Uterus (tissue), 3 donors: ENCODE measurements at regions not wholly inside any gene's neighbourhood (a gene's known extent, or its start where the extent isn't known, plus 50 kb on each side); places are given as distances from the start of the nearest gene placed in this dataset.

Source experiments
- DNase-seq, 2 donors: peaks; one replicate each; pipeline ENCODE4 v3.0.0-alpha.2; 2019 to 2020
- H3K27ac ChIP-seq, 2 donors: fragments of 200-600 bp; sonication (generic); 1 replicate in 1 of 2; 2 replicates in 1 of 2; pipeline ENCODE4 v1.5.1; 2016 to 2018
- H3K27me3 ChIP-seq, 2 donors: fragments of 200-600 bp; sonication (generic); one replicate each; pipeline ENCODE4 v1.5.1; 2018 to 2019; ENCODE audit warnings: control low read depth in 1 of 2
- H3K36me3 ChIP-seq, 2 donors: fragments of 200-600 bp; sonication (generic); one replicate each; pipeline ENCODE4 v1.5.1; 2019; ENCODE audit warnings: control low read depth in 1 of 2
- H3K4me1 ChIP-seq, 2 donors: fragments of 200-600 bp; sonication (generic); one replicate each; pipeline ENCODE4 v1.5.1; 2018 to 2019; ENCODE audit warnings: control low read depth in 1 of 2
- H3K4me3 ChIP-seq, 2 donors: fragments of 200-600 bp; sonication (generic); 1 replicate in 1 of 2; 2 replicates in 1 of 2; pipeline ENCODE4 v1.5.1; 2018 to 2019; ENCODE audit warnings: mild to moderate bottlenecking in 1 of 2
- H3K9me3 ChIP-seq, 2 donors: fragments of 200-600 bp; sonication (generic); one replicate each; pipeline ENCODE4 v1.5.1; 2019; ENCODE audit warnings: control low read depth in 1 of 2
- POLR2A ChIP-seq, 2 donors: fragments of 450-650 bp; IDR thresholded peaks; one replicate each; pipeline ENCODE4 v1.6.1; 2016; ENCODE audit warnings: antibody characterized with exemption in 2 of 2, mild to moderate bottlenecking in 1 of 2, moderate library complexity in 1 of 2
- intact Hi-C: fragments of 100-400 bp; cut with DNase I; formaldehyde crosslinking; loops from one replicate; pipeline ENCODE4 v1.15.1; 2023; ENCODE audit warnings: low total_unique reads
- TF ChIP-seq, protein P1 (sequence below), 4 experiments: fragments of 200-600 bp in 2 of 4; fragments of 450-650 bp in 2 of 4; sonication (generic) in 2 of 4; IDR thresholded peaks; one replicate each; pipeline ENCODE4 v1.5.1; 2016 to 2019; ENCODE audit warnings: antibody characterized with exemption in 4 of 4, mild to moderate bottlenecking in 2 of 4, moderate library complexity in 1 of 4
- donor health status: DM: yes; HTN: yes; CAD: no.

DNA sequence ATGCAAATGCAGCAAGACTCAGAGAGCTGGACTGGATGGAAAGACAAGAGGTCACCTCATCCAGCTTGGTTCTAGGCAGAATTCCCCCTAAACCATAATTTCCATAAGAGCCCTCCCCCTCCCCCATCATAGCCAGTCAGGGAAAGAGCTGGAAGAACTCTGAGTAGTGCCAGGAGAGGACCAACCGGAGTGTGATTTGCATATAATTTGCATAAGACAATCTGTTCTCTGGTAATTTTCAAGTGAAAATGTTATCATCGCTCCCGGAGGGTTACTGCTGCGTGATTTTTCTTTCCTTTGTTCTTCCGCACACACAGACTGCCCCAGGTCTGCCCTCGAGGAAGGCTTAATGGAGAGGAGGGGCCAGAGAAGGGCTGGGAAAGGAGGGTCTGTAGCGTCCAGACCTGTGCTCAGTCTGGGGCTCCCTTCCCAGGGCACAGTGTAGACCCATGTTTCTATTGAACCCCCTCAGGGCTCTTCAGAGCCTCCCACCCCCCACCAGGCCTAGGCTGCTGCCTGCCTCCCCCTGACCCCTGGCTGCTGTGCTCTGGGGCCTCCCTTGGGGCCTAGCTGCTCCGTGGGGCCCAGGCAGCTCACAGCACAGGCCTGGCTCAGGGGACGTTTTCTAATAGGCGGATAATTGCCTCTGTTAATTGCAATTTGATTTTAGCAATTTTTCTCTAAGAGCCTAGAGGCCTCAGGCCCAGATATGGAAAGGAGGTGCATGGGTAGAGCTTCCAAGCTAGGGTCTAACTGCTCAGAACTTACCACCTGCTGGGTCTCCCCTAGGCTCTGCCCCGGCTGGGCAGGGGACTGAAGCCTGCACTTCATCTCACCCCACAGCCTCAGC, 90.4 kb upstream of the PJA1 start:
- H3K36me3 ChIP-seq: no peaks in the 10 kb centered on the region
- no peak for DNase-seq
- H3K27me3 ChIP-seq: no peaks in the 10 kb centered on the region
- TF ChIP-seq POLR2A (IDR thresholded peaks at IDR 0.05): no peak
- TF ChIP-seq, protein P1, sequence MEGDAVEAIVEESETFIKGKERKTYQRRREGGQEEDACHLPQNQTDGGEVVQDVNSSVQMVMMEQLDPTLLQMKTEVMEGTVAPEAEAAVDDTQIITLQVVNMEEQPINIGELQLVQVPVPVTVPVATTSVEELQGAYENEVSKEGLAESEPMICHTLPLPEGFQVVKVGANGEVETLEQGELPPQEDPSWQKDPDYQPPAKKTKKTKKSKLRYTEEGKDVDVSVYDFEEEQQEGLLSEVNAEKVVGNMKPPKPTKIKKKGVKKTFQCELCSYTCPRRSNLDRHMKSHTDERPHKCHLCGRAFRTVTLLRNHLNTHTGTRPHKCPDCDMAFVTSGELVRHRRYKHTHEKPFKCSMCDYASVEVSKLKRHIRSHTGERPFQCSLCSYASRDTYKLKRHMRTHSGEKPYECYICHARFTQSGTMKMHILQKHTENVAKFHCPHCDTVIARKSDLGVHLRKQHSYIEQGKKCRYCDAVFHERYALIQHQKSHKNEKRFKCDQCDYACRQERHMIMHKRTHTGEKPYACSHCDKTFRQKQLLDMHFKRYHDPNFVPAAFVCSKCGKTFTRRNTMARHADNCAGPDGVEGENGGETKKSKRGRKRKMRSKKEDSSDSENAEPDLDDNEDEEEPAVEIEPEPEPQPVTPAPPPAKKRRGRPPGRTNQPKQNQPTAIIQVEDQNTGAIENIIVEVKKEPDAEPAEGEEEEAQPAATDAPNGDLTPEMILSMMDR (IDR thresholded peaks at IDR 0.05): no peak
- no peak overlapping the region for H3K4me3 ChIP-seq
- intact Hi-C loops: no loop called here
- no peak overlapping the region for H3K27ac ChIP-seq
- no peaks in the 10 kb centered on the region for H3K4me1 ChIP-seq
- no peaks in the 10 kb centered on the region for H3K9me3 ChIP-seq

DNA sequence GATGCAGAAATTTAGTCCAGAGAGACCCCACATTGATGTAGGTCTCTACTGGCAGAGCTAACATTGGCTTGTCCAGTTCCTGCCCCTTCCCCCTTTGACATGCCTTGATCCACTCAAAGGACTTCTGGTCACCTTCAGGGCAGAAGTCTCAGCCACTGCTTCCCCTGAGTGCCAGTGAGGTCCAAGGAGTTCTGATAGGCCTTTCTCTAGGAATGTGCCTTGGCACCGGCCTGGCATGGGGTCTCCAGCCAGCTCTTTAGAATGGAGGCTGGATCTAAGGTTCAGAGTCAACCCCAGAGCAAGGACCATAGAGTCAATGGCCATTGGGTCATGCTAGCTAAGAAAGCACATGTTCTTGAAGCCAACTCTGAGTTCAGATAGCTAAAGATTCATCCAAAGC, 88.6 kb upstream of the PJA1 start:
- DNase-seq: no peak
- Histone ChIP-seq H3K27ac (no peak overlapping the region), H3K9me3 (no peaks in the 10 kb centered on the region), H3K4me3 (no peak overlapping the region), H3K36me3 (no peaks in the 10 kb centered on the region), H3K4me1 (no peaks in the 10 kb centered on the region), H3K27me3 (no peaks in the 10 kb centered on the region)
- TF ChIP-seq, protein P1 (IDR thresholded peaks at IDR 0.05): no peak
- TF ChIP-seq POLR2A (IDR thresholded peaks at IDR 0.05): no peak
- intact Hi-C loops: no loop called here

DNA sequence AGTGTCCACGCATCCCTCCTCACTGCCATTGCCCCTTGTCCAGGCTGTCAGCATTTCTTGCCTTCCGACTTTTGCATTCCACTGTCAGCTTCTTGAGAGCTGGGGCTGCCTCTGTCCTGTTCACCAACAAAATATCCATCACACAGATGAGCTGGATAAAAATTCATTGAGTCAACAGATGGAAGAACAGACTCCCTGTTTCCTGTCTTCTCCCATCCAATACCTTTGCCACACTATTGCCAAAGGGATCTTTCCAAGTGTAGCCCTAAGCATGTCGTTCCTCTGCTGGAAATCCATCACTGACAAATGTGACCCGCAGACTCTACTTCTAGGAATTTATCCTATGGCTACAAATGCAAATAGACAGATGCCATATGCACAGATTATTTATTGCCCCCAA, 78.0 kb upstream of the PJA1 start:
- TF ChIP-seq, protein P1 (IDR thresholded peaks at IDR 0.05): no peak
- TF ChIP-seq POLR2A (IDR thresholded peaks at IDR 0.05): no peak
- Histone ChIP-seq H3K4me1 (no peaks in the 10 kb centered on the region), H3K27ac (no peak overlapping the region), H3K4me3 (no peak overlapping the region), H3K27me3 (no peaks in the 10 kb centered on the region), H3K9me3 (no peaks in the 10 kb centered on the region), H3K36me3 (no peaks in the 10 kb centered on the region)
- intact Hi-C loops: no loop called here
- no peak for DNase-seq

DNA sequence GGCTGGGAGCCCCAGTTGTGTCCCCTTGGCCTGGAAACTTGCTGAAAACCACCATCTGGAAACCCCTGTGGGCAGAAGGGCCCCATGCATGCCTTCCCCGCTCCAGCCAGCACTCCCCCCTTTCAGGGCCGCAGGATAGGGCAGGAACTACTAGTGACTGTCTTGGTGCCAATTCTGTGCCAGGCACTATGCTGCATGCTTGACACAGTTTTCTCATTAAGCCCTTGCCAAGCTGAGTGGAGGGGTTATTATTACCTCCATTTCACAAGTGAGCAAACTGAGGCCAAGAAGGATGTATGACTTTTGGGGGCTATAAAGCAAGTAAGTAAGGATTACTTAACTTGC, 73.6 kb upstream of the PJA1 start:
- TF ChIP-seq, protein P1 (IDR thresholded peaks at IDR 0.05): no peak
- TF ChIP-seq POLR2A (IDR thresholded peaks at IDR 0.05): no peak
- no peaks in the 10 kb centered on the region for H3K36me3 ChIP-seq
- H3K4me1 ChIP-seq: no peaks in the 10 kb centered on the region
- H3K27me3 ChIP-seq: no peaks in the 10 kb centered on the region
- H3K9me3 ChIP-seq: no peaks in the 10 kb centered on the region
- intact Hi-C loops: no loop called here
- H3K27ac ChIP-seq: no peak overlapping the region
- H3K4me3 ChIP-seq: no peak overlapping the region
- DNase-seq: no peak

DNA sequence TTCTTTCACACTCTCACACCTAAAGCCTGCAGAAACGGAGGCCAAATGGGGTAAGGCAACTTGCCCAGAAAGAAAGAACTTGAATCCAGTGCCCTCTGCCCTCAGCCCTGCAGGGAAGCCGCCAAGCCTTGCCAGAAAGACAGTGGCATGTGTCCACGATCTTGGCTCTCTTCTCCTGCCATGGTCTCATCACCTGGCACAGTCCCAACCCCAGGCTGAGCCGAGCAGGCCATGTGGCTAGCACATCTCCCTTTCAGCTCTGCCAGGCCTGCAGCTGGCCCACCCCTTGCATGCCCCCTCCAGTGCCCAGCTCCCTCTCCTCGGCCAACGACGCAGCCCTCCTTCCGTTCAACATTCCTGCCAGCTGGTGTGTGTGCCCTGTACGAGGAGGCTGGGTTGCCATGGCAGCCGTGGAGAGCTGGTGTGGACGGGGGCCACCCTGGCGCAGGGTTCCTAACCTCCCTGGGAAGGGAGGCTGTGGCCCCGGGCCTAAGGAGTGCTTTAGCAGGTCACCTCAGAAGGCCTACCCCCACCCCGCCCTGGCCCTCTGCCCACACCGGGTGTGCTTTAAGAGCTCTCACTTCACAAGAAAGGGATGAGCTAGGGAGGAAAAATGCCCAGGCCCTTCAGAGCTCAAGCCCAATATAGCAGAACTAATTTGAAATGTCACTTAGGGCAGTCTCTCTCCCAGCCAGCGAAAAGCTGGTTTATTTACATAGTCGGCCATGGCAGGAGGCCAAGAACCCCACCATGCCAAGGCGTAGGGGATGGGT, 73.0 kb upstream of the PJA1 start:
- H3K27ac ChIP-seq: no peak overlapping the region
- H3K27me3 ChIP-seq: no peaks in the 10 kb centered on the region
- no peaks in the 10 kb centered on the region for H3K9me3 ChIP-seq
- intact Hi-C loops: no loop called here
- no peak overlapping the region for H3K4me3 ChIP-seq
- no peak for DNase-seq
- H3K36me3 ChIP-seq: no peaks in the 10 kb centered on the region
- H3K4me1 ChIP-seq: no peaks in the 10 kb centered on the region
- TF ChIP-seq POLR2A (IDR thresholded peaks at IDR 0.05): no peak
- TF ChIP-seq, protein P1 (IDR thresholded peaks at IDR 0.05): no peak
